ENCODE measurements at regions not wholly inside any gene's neighbourhood (a gene's known extent, or its start where the extent isn't known, plus 50 kb on each side); places are given as distances from the start of the nearest gene placed in this dataset.
"Not testable (repeated sequence)": the region's sequence is repeated elsewhere in the genome, so short reads cannot be mapped to it uniquely, and the experiment has no call there.

- in situ Hi-C loops (cut with MboI; ENCODE audit: low sequenced_read_pairs), result no loop called here
These were observed 93.4 kb upstream of the KCNE2 start for GRCh38 chr21:34270411-34270810.

GRCh38 chr21:34271189-34271851, 92.5 kb upstream of the KCNE2 start:
- in situ Hi-C loops (cut with MboI; ENCODE audit: low sequenced_read_pairs), result no loop called here

- in situ Hi-C loops (cut with MboI; ENCODE audit: low sequenced_read_pairs), result no loop called here
These were observed 91.5 kb upstream of the KCNE2 start for GRCh38 chr21:34272321-34272720.

GRCh38 chr21:34274001-34274400, 89.8 kb upstream of the KCNE2 start:
- in situ Hi-C loops (cut with MboI; ENCODE audit: low sequenced_read_pairs), result no loop called here

- in situ Hi-C loops (cut with MboI; ENCODE audit: low sequenced_read_pairs), result no loop called here
These were observed 86.9 kb upstream of the KCNE2 start for GRCh38 chr21:34276711-34277425.

GRCh38 chr21:34278451-34278850, 85.4 kb upstream of the KCNE2 start:
- in situ Hi-C loops (cut with MboI; ENCODE audit: low sequenced_read_pairs), result no loop called here

GRCh38 chr21:34279285-34279684, 84.5 kb upstream of the KCNE2 start:
- in situ Hi-C loops (cut with MboI; ENCODE audit: low sequenced_read_pairs), result no loop called here

GRCh38 chr21:34279883-34280282, 83.9 kb upstream of the KCNE2 start:
- in situ Hi-C loops (cut with MboI; ENCODE audit: low sequenced_read_pairs), result no loop called here

- in situ Hi-C loops (cut with MboI; ENCODE audit: low sequenced_read_pairs), result no loop called here
These were observed 83.4 kb upstream of the KCNE2 start for GRCh38 chr21:34280389-34280795.

GRCh38 chr21:34280959-34281358, 82.8 kb upstream of the KCNE2 start:
- in situ Hi-C loops (cut with MboI; ENCODE audit: low sequenced_read_pairs), result no loop called here

- in situ Hi-C loops (cut with MboI; ENCODE audit: low sequenced_read_pairs), result no loop called here
These were observed 81.6 kb upstream of the KCNE2 start for GRCh38 chr21:34282223-34282622.

- in situ Hi-C loops (cut with MboI; ENCODE audit: low sequenced_read_pairs), result no loop called here
These were observed 79.1 kb upstream of the KCNE2 start for GRCh38 chr21:34284666-34285065.

GRCh38 chr21:34288042-34288441, 75.8 kb upstream of the KCNE2 start:
- in situ Hi-C loops (cut with MboI; ENCODE audit: low sequenced_read_pairs), result not testable (repeated sequence)

- in situ Hi-C loops (cut with MboI; ENCODE audit: low sequenced_read_pairs), result no loop called here
These were observed 74.0 kb upstream of the KCNE2 start for GRCh38 chr21:34289856-34290255.

GRCh38 chr21:34296878-34297277, 66.9 kb upstream of the KCNE2 start:
- in situ Hi-C loops (cut with MboI; ENCODE audit: low sequenced_read_pairs), result no loop called here

- in situ Hi-C loops (cut with MboI; ENCODE audit: low sequenced_read_pairs), result no loop called here
These were observed 65.2 kb upstream of the KCNE2 start for GRCh38 chr21:34298534-34299167.

- in situ Hi-C loops (cut with MboI; ENCODE audit: low sequenced_read_pairs), result no loop called here
These were observed 64.7 kb upstream of the KCNE2 start for GRCh38 chr21:34299168-34299539.

- in situ Hi-C loops (cut with MboI; ENCODE audit: low sequenced_read_pairs), result no loop called here
These were observed 61.3 kb upstream of the KCNE2 start for GRCh38 chr21:34302521-34302920.

- in situ Hi-C loops (cut with MboI; ENCODE audit: low sequenced_read_pairs), result no loop called here
These were observed 57.9 kb upstream of the KCNE2 start for GRCh38 chr21:34305605-34306604.

GRCh38 chr21:34307991-34308532, 55.7 kb upstream of the KCNE2 start:
- in situ Hi-C loops (cut with MboI; ENCODE audit: low sequenced_read_pairs), result no loop called here
